ENCODE measurements at regions not wholly inside any gene's neighbourhood (a gene's known extent, or its start where the extent isn't known, plus 50 kb on each side); places are given as distances from the start of the nearest gene placed in this dataset.
"Not testable (repeated sequence)": the region's sequence is repeated elsewhere in the genome, so short reads cannot be mapped to it uniquely, and the experiment has no call there.

DNA sequence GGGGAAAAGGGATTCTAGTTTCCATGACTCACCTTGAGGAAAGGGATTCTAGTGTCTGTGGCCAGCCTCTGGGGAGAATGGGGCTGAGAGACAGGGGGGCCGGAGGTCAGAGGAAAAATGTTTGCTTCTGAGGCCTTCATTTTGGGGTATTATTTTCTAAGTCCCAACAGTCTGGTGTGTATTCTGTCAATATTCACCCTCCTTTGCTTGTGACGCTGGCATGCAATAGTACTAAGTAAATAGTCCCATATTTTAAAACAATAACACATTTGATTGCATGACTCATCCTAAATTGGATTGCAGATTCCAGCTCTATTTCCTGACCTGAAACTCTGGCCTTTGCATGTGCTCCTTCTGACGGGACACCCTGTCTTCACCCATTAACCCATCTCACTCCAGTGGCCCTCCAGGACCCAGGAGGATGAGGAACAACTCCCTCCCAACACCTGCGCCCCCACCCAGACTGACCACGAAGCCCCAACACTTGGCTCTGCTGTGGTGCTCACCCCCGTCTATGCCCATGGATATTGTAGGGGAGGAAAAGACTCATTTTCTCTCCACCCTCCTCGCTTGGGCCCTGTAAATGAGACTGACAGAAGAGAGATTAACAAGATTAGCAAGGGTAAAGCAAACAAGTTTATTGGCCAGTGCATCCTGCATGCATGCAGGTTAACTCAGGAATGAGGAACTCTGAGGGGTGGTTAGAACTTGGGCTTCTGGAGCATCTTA is 495.6 kb upstream of the KLF6 start:
- DNase-seq = no peak
- peak overlapping the region in 1 of 2 donors; percentile 12 for H3K27ac Mint-ChIP-seq
- no peaks in the 10 kb centered on the region for H3K27me3 Mint-ChIP-seq
- no peaks in the 10 kb centered on the region for H3K9me3 Mint-ChIP-seq
- ATAC-seq = no peak
- H3K4me3 Mint-ChIP-seq = no peak overlapping the region
- H3K4me1 Mint-ChIP-seq = no peaks in the 10 kb centered on the region

- no peak for ATAC-seq
- Mint-ChIP-seq H3K4me1 (no peaks in the 10 kb centered on the region), H3K27ac (no peak overlapping the region), H3K9me3 (no peaks in the 10 kb centered on the region), H3K27me3 (no peaks in the 10 kb centered on the region), H3K4me3 (no peak overlapping the region)
- DNase-seq = no peak
Measured at GRCh38 chr10:4279655-4280054, 494.6 kb upstream of the KLF6 start.

GRCh38 chr10:4278186-4278585 is 493.2 kb upstream of the KLF6 start:
- H3K4me3 Mint-ChIP-seq = no peak overlapping the region
- no peaks in the 10 kb centered on the region for H3K4me1 Mint-ChIP-seq

DNA sequence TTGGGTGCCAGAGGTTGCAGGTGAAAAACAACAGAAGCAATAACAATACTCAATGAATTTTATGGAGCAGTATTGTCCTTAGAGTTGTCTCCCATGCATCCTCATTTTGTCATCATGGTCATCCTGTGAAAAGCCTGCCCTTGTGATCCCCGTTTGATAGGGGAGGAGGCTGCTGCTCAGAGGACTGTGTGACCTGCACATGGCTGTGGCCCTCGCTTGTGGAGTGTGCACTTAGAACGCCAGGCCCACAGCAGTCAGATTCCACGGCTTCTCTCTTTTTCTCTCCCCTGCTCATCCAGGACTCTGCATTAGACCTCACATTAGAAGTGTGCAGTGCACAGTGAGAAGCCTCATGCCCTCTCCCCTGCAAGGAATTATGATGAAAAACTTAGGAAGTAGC is 491.1 kb upstream of the KLF6 start:
- H3K27ac Mint-ChIP-seq = no peak overlapping the region
- H3K9me3 Mint-ChIP-seq = no peaks in the 10 kb centered on the region
- ATAC-seq = no peak
- no peak overlapping the region for H3K4me3 Mint-ChIP-seq
- H3K4me1 Mint-ChIP-seq = no peaks in the 10 kb centered on the region
- DNase-seq = no peak
- H3K27me3 Mint-ChIP-seq = peaks cover 4% of the 10 kb centered on the region

More at GRCh38 chr10:4278186-4278585, 493.2 kb upstream of the KLF6 start:
- ATAC-seq = no peak
- H3K27me3 Mint-ChIP-seq = no peaks in the 10 kb centered on the region
- H3K27ac Mint-ChIP-seq = peak overlapping the region in 1 of 2 donors; percentile 51
- DNase-seq = no peak
- no peaks in the 10 kb centered on the region for H3K9me3 Mint-ChIP-seq

DNA sequence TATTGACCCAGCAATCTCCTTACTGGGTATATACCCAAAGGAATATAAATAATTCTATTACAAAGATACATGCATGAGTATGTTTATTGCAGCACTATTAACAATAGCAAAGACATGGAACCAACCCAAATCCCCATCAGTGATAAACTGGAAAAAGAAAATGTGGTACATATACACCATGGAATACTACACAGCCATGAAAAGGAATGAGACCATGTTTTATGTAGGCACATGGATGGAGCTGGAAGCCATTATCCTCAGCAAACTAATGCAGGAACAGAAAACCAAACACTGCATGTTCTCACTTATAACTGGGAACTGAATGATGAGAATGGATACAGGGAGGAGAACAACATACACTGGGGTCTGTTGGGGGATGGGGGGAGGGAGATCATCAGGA is 489.7 kb upstream of the KLF6 start:
- not testable (repeated sequence) for H3K4me3 Mint-ChIP-seq, H3K27ac Mint-ChIP-seq, H3K4me1 Mint-ChIP-seq, H3K27me3 Mint-ChIP-seq, ATAC-seq, DNase-seq, H3K9me3 Mint-ChIP-seq

DNA sequence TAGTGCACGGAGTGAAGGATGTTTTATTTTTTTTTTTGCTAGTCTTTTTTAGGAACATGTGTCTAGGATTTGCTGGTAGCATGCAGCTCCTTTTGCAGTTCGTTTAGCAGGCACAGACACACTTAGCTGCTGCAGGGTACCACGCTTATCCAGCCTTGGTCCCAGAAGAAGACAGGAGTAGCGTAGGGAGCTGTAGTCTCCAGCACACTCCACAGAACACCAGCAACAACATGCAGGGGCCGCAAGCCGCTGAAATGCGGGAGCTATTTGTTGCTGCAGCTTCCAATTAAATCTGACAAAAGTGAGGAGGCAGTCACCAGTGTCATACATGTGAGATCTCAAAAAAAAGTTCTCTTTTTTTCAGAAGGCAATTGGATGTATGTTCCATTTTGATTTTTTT is 486.2 kb upstream of the KLF6 start:
- Mint-ChIP-seq H3K4me1 (no peaks in the 10 kb centered on the region), H3K4me3 (no peak overlapping the region), H3K27me3 (peaks cover 18% of the 10 kb centered on the region), H3K27ac (no peak overlapping the region), H3K9me3 (no peaks in the 10 kb centered on the region)
- DNase-seq = no peak
- ATAC-seq = no peak

GRCh38 chr10:4270116-4270515 is 485.1 kb upstream of the KLF6 start:
- ATAC-seq = no peak
- Mint-ChIP-seq H3K27ac (no peak overlapping the region), H3K9me3 (no peaks in the 10 kb centered on the region), H3K27me3 (peaks cover 18% of the 10 kb centered on the region), H3K4me3 (no peak overlapping the region), H3K4me1 (peaks cover 6% of the 10 kb centered on the region)
- DNase-seq = no peak

GRCh38 chr10:4268490-4268889 is 483.5 kb upstream of the KLF6 start:
- H3K4me3 Mint-ChIP-seq, H3K9me3 Mint-ChIP-seq, H3K27ac Mint-ChIP-seq, DNase-seq, ATAC-seq, H3K4me1 Mint-ChIP-seq: not testable (repeated sequence)
- H3K27me3 Mint-ChIP-seq = peaks cover 26% of the 10 kb centered on the region

DNA sequence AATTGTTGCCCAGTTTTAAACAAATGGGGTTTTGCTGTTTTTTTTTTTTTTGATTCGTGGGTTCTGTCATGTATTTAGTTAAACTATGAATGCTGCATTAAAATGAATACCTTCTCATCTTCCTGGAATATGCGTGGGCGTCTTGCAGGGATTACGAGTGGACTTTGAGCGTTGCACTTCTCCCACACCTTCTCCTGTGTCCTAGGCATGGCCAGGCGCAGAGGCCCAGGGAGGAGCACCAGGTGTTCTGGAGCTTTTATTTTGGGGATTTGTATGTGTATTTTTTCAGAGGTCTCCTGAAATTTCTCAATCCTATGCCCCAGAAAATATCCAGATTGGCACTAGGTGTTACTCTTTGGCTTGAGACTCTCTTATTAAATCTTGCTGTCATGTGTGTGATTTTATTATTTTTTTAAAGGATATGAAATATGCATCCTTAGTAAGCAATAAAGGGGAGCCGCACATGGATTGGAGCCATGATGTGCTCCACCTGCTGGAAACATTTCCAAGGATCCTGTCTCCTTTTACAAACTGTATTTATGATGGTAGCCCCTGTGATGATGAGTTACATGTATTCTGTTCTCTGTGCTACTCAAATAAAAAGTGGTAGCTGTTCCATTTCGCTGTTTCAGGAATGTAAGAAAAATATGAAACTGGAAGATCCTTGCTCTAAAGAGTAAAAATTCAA is 482.2 kb upstream of the KLF6 start:
- H3K27ac Mint-ChIP-seq = no peak overlapping the region
- H3K4me1 Mint-ChIP-seq = peaks cover 6% of the 10 kb centered on the region
- H3K4me3 Mint-ChIP-seq = no peak overlapping the region
- DNase-seq (no peak), ATAC-seq (no peak)
- H3K27me3 Mint-ChIP-seq = peaks cover 28% of the 10 kb centered on the region
- no peaks in the 10 kb centered on the region for H3K9me3 Mint-ChIP-seq

- Mint-ChIP-seq H3K4me3 (no peak overlapping the region), H3K27ac (no peak overlapping the region), H3K27me3 (peaks cover 28% of the 10 kb centered on the region), H3K9me3 (no peaks in the 10 kb centered on the region), H3K4me1 (peaks cover 6% of the 10 kb centered on the region)
- ATAC-seq (no peak), DNase-seq (no peak)
Measured at GRCh38 chr10:4266416-4267085, 481.5 kb upstream of the KLF6 start.

GRCh38 chr10:4265964-4266363 is 481.0 kb upstream of the KLF6 start:
- ATAC-seq (no peak), DNase-seq (no peak)
- Mint-ChIP-seq H3K9me3 (no peaks in the 10 kb centered on the region), H3K27ac (no peak overlapping the region), H3K4me1 (peaks cover 6% of the 10 kb centered on the region), H3K4me3 (no peak overlapping the region), H3K27me3 (peaks cover 22% of the 10 kb centered on the region)

GRCh38 chr10:4264209-4264865 is 479.3 kb upstream of the KLF6 start:
- ATAC-seq (no peak), DNase-seq (no peak)
- Mint-ChIP-seq H3K4me1 (peaks cover 6% of the 10 kb centered on the region), H3K4me3 (no peak overlapping the region), H3K9me3 (no peaks in the 10 kb centered on the region), H3K27me3 (peaks cover 20% of the 10 kb centered on the region), H3K27ac (no peak overlapping the region)

- Mint-ChIP-seq H3K27me3 (peaks cover 19% of the 10 kb centered on the region), H3K4me3 (no peak overlapping the region), H3K27ac (no peak overlapping the region), H3K9me3 (no peaks in the 10 kb centered on the region), H3K4me1 (peaks cover 6% of the 10 kb centered on the region)
- no peak for ATAC-seq
- no peak for DNase-seq
Measured at GRCh38 chr10:4263601-4263921, 478.6 kb upstream of the KLF6 start.

DNA sequence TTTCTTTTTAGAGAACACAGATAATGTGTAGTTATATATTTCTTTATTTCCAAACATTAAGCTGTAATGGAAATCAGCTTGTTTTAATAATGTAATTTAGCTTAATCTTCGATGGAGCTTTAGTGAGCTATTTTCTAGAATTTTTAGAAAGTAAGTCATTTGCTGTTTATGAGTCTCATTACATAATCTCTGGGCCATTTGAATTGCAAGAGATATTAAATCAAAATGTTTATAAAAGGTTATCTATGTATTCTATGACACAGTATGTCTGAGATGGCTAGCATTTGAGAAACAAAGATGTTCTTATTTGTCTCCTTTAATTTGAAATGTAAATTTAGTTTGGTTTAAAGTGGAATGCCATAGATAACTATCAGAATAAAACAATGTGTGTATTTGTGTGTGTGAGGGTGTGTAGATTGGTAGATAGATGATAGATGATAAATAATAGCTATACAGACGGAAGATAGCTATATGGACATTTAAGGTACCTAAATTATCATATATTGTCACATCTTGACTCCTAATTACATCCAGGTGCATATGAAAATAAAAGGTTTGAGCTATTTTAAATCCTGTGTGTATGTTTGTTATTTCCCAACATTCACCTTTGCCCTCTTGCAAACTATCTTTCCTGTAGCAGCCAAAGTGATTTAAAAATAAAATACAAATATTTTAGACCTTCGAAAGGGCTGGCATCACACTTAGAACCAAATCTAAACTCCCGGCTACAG is 478.0 kb upstream of the KLF6 start:
- peaks cover 13% of the 10 kb centered on the region for H3K27me3 Mint-ChIP-seq
- no peaks in the 10 kb centered on the region for H3K9me3 Mint-ChIP-seq
- no peak for DNase-seq
- H3K27ac Mint-ChIP-seq = no peak overlapping the region
- no peak overlapping the region for H3K4me3 Mint-ChIP-seq
- peaks cover 6% of the 10 kb centered on the region for H3K4me1 Mint-ChIP-seq
- no peak for ATAC-seq

DNA sequence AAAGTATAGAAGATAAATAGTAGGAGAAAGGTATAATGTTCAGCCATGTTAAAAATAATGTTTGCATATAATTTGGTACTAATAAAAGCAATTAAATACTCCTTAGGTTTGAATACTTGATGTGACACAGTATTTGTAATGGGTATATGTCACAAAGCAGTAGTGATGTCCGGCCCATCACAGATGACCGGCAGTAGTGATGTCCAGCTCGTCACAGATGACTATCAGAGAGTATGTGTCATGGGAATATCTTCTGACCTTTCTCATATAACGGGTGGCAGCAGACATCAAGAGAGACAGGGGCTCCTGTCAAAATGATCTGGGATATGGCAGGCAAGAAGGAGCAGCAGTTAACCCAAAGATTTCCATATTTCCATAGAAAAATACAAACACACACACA is 477.4 kb upstream of the KLF6 start:
- no peak for DNase-seq
- no peak for ATAC-seq
- H3K9me3 Mint-ChIP-seq = no peaks in the 10 kb centered on the region
- peaks cover 6% of the 10 kb centered on the region for H3K4me1 Mint-ChIP-seq
- H3K27me3 Mint-ChIP-seq = peaks cover 9% of the 10 kb centered on the region
- H3K27ac Mint-ChIP-seq = no peak overlapping the region
- H3K4me3 Mint-ChIP-seq = no peak overlapping the region
